ENCODE measurements at regions not wholly inside any gene's neighbourhood (a gene's known extent, or its start where the extent isn't known, plus 50 kb on each side); places are given as distances from the start of the nearest gene placed in this dataset.

DNA sequence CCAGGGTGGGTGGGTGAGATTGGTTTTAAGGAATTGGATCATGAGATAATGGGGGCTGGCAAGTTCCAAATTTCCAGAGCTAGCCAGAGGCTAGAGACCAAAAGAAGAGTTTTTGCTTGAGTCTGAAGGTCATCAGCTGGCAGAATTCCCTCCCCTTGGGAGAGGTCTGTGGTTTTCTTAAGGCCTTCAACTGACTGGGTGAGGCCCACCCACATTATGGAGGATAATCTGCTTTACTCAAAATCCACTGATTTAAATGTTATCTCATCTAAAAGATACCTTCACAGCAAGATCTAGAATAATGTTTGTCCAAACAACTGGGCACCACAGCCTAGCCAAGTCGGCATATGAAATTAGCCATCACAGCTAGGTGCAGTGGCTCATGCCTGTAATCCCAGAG, 156.4 kb downstream of the URB2 start:
- no peak overlapping the region for H3K4me3 ChIP-seq (ENCODE audit: low read depth, low read length)
- TF ChIP-seq, protein P1, sequence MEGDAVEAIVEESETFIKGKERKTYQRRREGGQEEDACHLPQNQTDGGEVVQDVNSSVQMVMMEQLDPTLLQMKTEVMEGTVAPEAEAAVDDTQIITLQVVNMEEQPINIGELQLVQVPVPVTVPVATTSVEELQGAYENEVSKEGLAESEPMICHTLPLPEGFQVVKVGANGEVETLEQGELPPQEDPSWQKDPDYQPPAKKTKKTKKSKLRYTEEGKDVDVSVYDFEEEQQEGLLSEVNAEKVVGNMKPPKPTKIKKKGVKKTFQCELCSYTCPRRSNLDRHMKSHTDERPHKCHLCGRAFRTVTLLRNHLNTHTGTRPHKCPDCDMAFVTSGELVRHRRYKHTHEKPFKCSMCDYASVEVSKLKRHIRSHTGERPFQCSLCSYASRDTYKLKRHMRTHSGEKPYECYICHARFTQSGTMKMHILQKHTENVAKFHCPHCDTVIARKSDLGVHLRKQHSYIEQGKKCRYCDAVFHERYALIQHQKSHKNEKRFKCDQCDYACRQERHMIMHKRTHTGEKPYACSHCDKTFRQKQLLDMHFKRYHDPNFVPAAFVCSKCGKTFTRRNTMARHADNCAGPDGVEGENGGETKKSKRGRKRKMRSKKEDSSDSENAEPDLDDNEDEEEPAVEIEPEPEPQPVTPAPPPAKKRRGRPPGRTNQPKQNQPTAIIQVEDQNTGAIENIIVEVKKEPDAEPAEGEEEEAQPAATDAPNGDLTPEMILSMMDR (IDR thresholded peaks at IDR 0.05; ENCODE audit: borderline replicate concordance, insufficient read depth, low read depth, low read length): no peak

DNA sequence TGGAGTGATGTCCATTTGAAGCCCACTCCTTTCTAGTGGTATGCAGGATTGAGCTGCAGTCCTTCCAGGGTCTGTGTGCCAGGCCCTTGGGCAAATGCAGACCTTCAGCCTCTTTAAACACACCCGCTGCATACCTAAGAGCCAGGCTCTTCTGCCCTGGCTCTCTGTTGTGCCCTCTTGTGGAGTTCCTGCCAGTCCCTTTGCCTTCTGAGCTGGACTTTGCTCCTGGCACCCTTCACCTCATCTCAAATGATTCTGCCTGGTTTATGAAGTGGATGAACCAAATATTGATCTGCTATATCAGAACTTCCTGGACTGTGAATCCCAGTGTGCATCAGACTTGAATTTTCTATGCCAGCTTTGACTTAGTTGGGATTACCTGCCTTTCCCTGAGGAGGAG, 158.8 kb downstream of the URB2 start:
- TF ChIP-seq, protein P1 (IDR thresholded peaks at IDR 0.05; ENCODE audit: borderline replicate concordance, insufficient read depth, low read depth, low read length): no peak
- no peak overlapping the region for H3K4me3 ChIP-seq (ENCODE audit: low read depth, low read length)

DNA sequence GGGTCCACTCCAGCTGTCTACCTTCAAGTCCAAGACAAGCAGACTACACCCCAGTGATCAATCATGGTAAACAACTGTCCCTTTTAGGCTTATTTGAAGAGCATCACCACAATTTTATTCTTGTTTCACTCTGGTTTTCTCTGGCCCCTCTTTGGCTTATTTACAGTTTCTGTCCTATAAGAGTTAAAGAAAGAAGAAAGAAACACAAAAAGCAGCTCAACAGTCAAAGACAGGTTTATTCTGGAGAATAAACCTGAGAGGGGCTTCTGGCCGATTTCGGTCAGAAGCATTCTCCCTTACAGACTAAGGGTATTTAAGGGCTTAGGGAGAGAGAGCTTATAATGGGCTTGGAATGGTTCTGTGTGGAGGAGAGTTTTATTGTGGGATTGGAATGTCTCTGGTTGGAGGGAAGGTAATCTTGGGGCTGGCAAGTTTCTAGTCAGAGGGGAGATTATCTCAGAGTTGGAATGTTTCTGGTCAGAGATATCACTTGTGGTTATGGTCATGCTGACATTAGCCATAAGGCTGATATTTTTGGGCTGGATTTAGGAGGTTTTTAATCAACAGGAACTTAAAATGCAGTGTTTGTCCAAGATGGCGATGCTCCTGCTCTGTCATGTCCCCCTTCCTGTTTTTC, 161.0 kb downstream of the URB2 start:
- TF ChIP-seq, protein P1 (IDR thresholded peaks at IDR 0.05; ENCODE audit: borderline replicate concordance, insufficient read depth, low read depth, low read length): no peak
- no peak overlapping the region for H3K4me3 ChIP-seq (ENCODE audit: low read depth, low read length)

DNA sequence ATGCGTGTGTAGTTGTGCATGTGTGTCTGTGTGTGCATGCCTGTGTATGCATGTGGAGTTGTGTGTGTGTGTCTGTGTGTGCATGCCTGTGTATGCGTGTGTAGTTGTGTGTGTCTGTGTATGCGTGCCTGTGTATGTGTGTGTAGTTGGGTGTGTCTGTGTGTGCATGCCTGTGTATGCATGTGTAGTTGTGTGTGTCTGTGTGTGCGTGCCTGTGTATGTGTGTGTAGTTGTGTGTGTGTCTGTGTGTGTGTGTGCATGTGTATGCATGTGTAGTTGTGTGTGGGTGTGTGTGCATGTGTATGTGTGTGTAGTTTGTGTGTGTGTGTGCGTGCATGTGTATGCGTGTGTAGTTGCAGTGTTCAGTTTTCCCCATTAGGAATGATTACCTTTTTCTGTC, 162.0 kb downstream of the URB2 start:
- TF ChIP-seq, protein P1 (IDR thresholded peaks at IDR 0.05; ENCODE audit: borderline replicate concordance, insufficient read depth, low read depth, low read length): no peak

DNA sequence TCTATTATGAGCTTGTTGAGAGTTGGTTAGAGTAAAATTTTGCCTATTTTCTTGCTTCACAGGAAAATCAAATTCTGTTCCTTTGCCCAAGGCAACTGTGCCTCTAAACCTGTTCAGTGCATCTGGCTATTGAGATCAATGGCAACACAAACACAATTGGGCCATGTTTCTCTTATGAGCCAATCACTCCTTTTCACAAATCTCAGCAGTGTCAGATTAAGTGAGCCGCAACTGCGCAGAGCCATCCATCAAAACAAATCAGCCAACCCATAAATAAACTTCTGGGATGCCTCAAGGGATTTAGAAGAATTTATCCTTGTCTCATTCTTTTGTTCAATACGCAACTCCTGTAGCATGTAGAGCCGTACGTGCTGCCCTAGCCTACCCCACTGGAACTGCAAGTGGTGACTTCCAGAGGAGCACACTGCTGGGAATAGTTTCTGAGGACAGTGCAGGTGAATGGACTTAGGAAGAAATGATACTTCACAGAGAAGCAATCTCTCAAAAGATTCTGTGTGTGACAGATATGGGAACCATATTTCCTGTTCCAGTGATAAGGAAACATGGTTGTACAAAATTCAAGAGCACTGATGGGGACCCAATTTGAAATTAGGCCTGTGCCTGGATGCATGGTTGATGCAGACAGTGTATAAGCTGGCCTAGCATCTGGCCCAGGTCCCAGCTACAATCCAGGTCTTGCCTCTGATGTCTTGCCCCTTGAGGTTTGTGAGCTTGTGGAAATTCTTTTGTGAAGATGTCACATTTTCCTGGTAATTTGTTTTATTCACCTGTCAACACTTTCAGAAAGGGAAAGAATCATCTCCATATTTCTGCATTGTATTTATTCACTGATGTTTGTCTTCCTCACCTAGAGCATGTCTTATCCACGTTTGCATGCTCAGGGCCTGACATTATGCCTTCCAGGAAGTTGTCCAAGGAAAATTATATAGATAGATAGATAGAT, 166.2 kb downstream of the URB2 start:
- TF ChIP-seq, protein P1 (IDR thresholded peaks at IDR 0.05; ENCODE audit: borderline replicate concordance, insufficient read depth, low read depth, low read length): no peak

More for the DNA sequence above, 162.0 kb downstream of the URB2 start:
- H3K4me3 ChIP-seq (ENCODE audit: low read depth, low read length): no peak overlapping the region

DNA sequence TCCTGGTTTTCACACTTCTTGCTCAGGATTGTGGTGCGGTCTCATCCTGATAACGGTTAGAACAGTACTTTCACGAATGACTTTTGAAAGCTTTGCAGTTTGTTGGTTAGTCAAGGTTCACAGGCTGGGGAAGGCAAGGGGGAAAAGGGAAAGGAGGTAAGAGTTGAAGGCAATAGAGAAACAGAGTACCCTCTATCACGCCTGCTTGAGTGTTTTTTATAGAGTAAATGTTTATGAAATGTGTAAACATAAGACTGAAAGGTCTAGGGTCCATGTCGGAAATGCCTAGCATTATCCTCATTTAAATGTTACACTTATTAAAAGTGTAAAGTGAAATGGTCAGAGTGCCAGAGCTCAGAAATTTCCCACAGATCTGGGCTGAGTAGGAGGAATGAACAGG, 167.4 kb downstream of the URB2 start:
- no peak overlapping the region for H3K4me3 ChIP-seq (ENCODE audit: low read depth, low read length)
- TF ChIP-seq, protein P1 (IDR thresholded peaks at IDR 0.05; ENCODE audit: borderline replicate concordance, insufficient read depth, low read depth, low read length): no peak

More for the DNA sequence above, 166.2 kb downstream of the URB2 start:
- H3K4me3 ChIP-seq (ENCODE audit: low read depth, low read length): no peak overlapping the region
